ENCODE measurements at regions not wholly inside any gene's neighbourhood (a gene's known extent, or its start where the extent isn't known, plus 50 kb on each side); places are given as distances from the start of the nearest gene placed in this dataset.

GRCh38 chr7:155917836-155918430 lies 105.7 kb upstream of the SHH start:
- no peak overlapping the region for H3K4me3 ChIP-seq
- H3F3A ChIP-seq (replicated peaks; ENCODE audit: low read depth) = no peaks in the 10 kb centered on the region
- H3K4me2 ChIP-seq = no peak overlapping the region
- no peaks in the 10 kb centered on the region; the same call in 1 of the 3 replicates for H3K36me3 Mint-ChIP-seq (ENCODE audit: low read depth)
- H4K20me1 ChIP-seq (replicated peaks; ENCODE audit: insufficient read depth) = no peaks in the 10 kb centered on the region
- H3K27ac ChIP-seq (ENCODE audit: low read depth) = no peak overlapping the region
- no peak overlapping the region for H3K27ac Mint-ChIP-seq
- peaks cover 16% of the 10 kb centered on the region for H3K27me3 Mint-ChIP-seq (ENCODE audit: insufficient read depth, low read depth, poor library complexity)
- DNase-seq (ENCODE audit: low spot score) = no peak
- H3K4me1 ChIP-seq (ENCODE audit: insufficient read depth) = no peaks in the 10 kb centered on the region
- H3K4me1 Mint-ChIP-seq = peaks cover 12% of the 10 kb centered on the region
- no peak for ATAC-seq
- no peaks in the 10 kb centered on the region for H3K27me3 ChIP-seq (ENCODE audit: insufficient read depth)
- H3K9me2 ChIP-seq (ENCODE audit: insufficient read depth) = no peaks in the 10 kb centered on the region
- H2AFZ ChIP-seq = no peak overlapping the region
- H3K36me3 ChIP-seq (ENCODE audit: insufficient read depth) = no peaks in the 10 kb centered on the region
- TF ChIP-seq EZH2phosphoT487 (IDR thresholded peaks at IDR 0.05; ENCODE audit: unreplicated experiment) (no peak), REST (IDR thresholded peaks at IDR 0.05; ENCODE audit: unreplicated experiment) (no peak), EZH2 (IDR thresholded peaks at IDR 0.05; ENCODE audit: low read depth, unreplicated experiment) (no peak), NANOG (IDR thresholded peaks at IDR 0.05; ENCODE audit: borderline replicate concordance) (no peak), ETS1 (IDR thresholded peaks at IDR 0.05) (no peak), POLR2AphosphoS5 (IDR thresholded peaks at IDR 0.05; ENCODE audit: low read depth) (no peak), ZNF114 (CRISPR knock-in tag; IDR thresholded peaks at IDR 0.05) (no peak), JUNB (IDR thresholded peaks at IDR 0.05; ENCODE audit: unreplicated experiment) (no peak), STAT1 (IDR thresholded peaks at IDR 0.05; ENCODE audit: unreplicated experiment) (no peak), ZNF331 (CRISPR knock-in tag; IDR thresholded peaks at IDR 0.05; ENCODE audit: low read depth) (no peak), CREB1 (CRISPR knock-in tag; IDR thresholded peaks at IDR 0.05; ENCODE audit: low read depth) (no peak), ZNF462 (CRISPR knock-in tag; IDR thresholded peaks at IDR 0.05) (no peak), CTCF (conservative IDR thresholded peaks at IDR 0.05; ENCODE audit: low read depth in 2 of 2) (no peak)
- H3K9me3 Mint-ChIP-seq = peaks cover 3% of the 10 kb centered on the region; the same call in 1 of the 3 replicates
- no peak overlapping the region for H3K4me3 Mint-ChIP-seq
- H3K79me2 ChIP-seq (replicated peaks; ENCODE audit: insufficient read depth) = no peaks in the 10 kb centered on the region

Data from GM23338 (cell line).